ENCODE measurements at regions not wholly inside any gene's neighbourhood (a gene's known extent, or its start where the extent isn't known, plus 50 kb on each side); places are given as distances from the start of the nearest gene placed in this dataset.

GRCh38 chr18:41395695-41396094, 559.3 kb upstream of the PIK3C3 start:
- Histone ChIP-seq H3K27me3 (ENCODE audit: control insufficient read depth in 1 of 2, insufficient read depth in 2 of 2, low read length in 2 of 2) (no peaks in the 10 kb centered on the region), H3K9me3 (ENCODE audit: control insufficient read depth in 2 of 2, insufficient read depth in 1 of 2, low read depth in 1 of 2, low read length in 1 of 2) (no peaks in the 10 kb centered on the region), H3K36me3 (ENCODE audit: control insufficient read depth in 2 of 2, insufficient read depth in 2 of 2, low read length in 1 of 2) (no peaks in the 10 kb centered on the region), H3K4me1 (ENCODE audit: control insufficient read depth in 2 of 2, insufficient read depth in 2 of 2, low read length in 1 of 2) (no peaks in the 10 kb centered on the region), H3K4me3 (ENCODE audit: low read depth in 1 of 2, low read length in 2 of 2) (no peak overlapping the region), H3K27ac (ENCODE audit: low read depth in 2 of 2, low read length in 1 of 2) (no peak overlapping the region)
- WGBS, 2 donors = 91 to 94% methylated on average over 1 of the region's 1 CpG

GRCh38 chr18:41391616-41392595, 563.1 kb upstream of the PIK3C3 start:
- no peaks in the 10 kb centered on the region for H3K36me3 ChIP-seq (ENCODE audit: control insufficient read depth in 2 of 2, insufficient read depth in 2 of 2, low read length in 1 of 2)
- no peak overlapping the region for H3K4me3 ChIP-seq (ENCODE audit: low read depth in 1 of 2, low read length in 2 of 2)
- no peak overlapping the region for H3K27ac ChIP-seq (ENCODE audit: low read depth in 2 of 2, low read length in 1 of 2)
- no peaks in the 10 kb centered on the region for H3K4me1 ChIP-seq (ENCODE audit: control insufficient read depth in 2 of 2, insufficient read depth in 2 of 2, low read length in 1 of 2)
- WGBS, 2 donors = 8 to 9% methylated on average over 12 of the region's 12 CpGs
- no peaks in the 10 kb centered on the region for H3K27me3 ChIP-seq (ENCODE audit: control insufficient read depth in 1 of 2, insufficient read depth in 2 of 2, low read length in 2 of 2)
- no peaks in the 10 kb centered on the region for H3K9me3 ChIP-seq (ENCODE audit: control insufficient read depth in 2 of 2, insufficient read depth in 1 of 2, low read depth in 1 of 2, low read length in 1 of 2)

GRCh38 chr18:41390309-41390708, 564.7 kb upstream of the PIK3C3 start:
- Histone ChIP-seq H3K27me3 (ENCODE audit: control insufficient read depth in 1 of 2, insufficient read depth in 2 of 2, low read length in 2 of 2) (no peaks in the 10 kb centered on the region), H3K36me3 (ENCODE audit: control insufficient read depth in 2 of 2, insufficient read depth in 2 of 2, low read length in 1 of 2) (no peaks in the 10 kb centered on the region), H3K9me3 (ENCODE audit: control insufficient read depth in 2 of 2, insufficient read depth in 1 of 2, low read depth in 1 of 2, low read length in 1 of 2) (no peaks in the 10 kb centered on the region), H3K27ac (ENCODE audit: low read depth in 2 of 2, low read length in 1 of 2) (no peak overlapping the region), H3K4me1 (ENCODE audit: control insufficient read depth in 2 of 2, insufficient read depth in 2 of 2, low read length in 1 of 2) (no peaks in the 10 kb centered on the region), H3K4me3 (ENCODE audit: low read depth in 1 of 2, low read length in 2 of 2) (no peak overlapping the region)
- 42 to 63% methylated on average over 9 of the region's 9 CpGs for WGBS, 2 donors

- 19 to 30% methylated on average over 5 of the region's 5 CpGs for WGBS, 2 donors
- Histone ChIP-seq H3K4me3 (ENCODE audit: low read depth in 1 of 2, low read length in 2 of 2) (no peak overlapping the region), H3K36me3 (ENCODE audit: control insufficient read depth in 2 of 2, insufficient read depth in 2 of 2, low read length in 1 of 2) (no peaks in the 10 kb centered on the region), H3K4me1 (ENCODE audit: control insufficient read depth in 2 of 2, insufficient read depth in 2 of 2, low read length in 1 of 2) (no peaks in the 10 kb centered on the region), H3K27ac (ENCODE audit: low read depth in 2 of 2, low read length in 1 of 2) (no peak overlapping the region), H3K9me3 (ENCODE audit: control insufficient read depth in 2 of 2, insufficient read depth in 1 of 2, low read depth in 1 of 2, low read length in 1 of 2) (no peaks in the 10 kb centered on the region), H3K27me3 (ENCODE audit: control insufficient read depth in 1 of 2, insufficient read depth in 2 of 2, low read length in 2 of 2) (no peaks in the 10 kb centered on the region)
Observed at GRCh38 chr18:41378598-41378997, 576.4 kb upstream of the PIK3C3 start.

- Histone ChIP-seq H3K27me3 (ENCODE audit: control insufficient read depth in 1 of 2, insufficient read depth in 2 of 2, low read length in 2 of 2) (no peaks in the 10 kb centered on the region), H3K27ac (ENCODE audit: low read depth in 2 of 2, low read length in 1 of 2) (no peak overlapping the region), H3K36me3 (ENCODE audit: control insufficient read depth in 2 of 2, insufficient read depth in 2 of 2, low read length in 1 of 2) (no peaks in the 10 kb centered on the region), H3K4me1 (ENCODE audit: control insufficient read depth in 2 of 2, insufficient read depth in 2 of 2, low read length in 1 of 2) (no peaks in the 10 kb centered on the region), H3K9me3 (ENCODE audit: control insufficient read depth in 2 of 2, insufficient read depth in 1 of 2, low read depth in 1 of 2, low read length in 1 of 2) (no peaks in the 10 kb centered on the region), H3K4me3 (ENCODE audit: low read depth in 1 of 2, low read length in 2 of 2) (no peak overlapping the region)
Observed at GRCh38 chr18:41373612-41374011, 581.4 kb upstream of the PIK3C3 start.

- 78 to 87% methylated on average over 10 of the region's 10 CpGs for WGBS, 2 donors
- no peaks in the 10 kb centered on the region for H3K9me3 ChIP-seq (ENCODE audit: control insufficient read depth in 2 of 2, insufficient read depth in 1 of 2, low read depth in 1 of 2, low read length in 1 of 2)
- H3K27ac ChIP-seq (ENCODE audit: low read depth in 2 of 2, low read length in 1 of 2) = no peak overlapping the region
- no peaks in the 10 kb centered on the region for H3K4me1 ChIP-seq (ENCODE audit: control insufficient read depth in 2 of 2, insufficient read depth in 2 of 2, low read length in 1 of 2)
- no peaks in the 10 kb centered on the region for H3K36me3 ChIP-seq (ENCODE audit: control insufficient read depth in 2 of 2, insufficient read depth in 2 of 2, low read length in 1 of 2)
- H3K27me3 ChIP-seq (ENCODE audit: control insufficient read depth in 1 of 2, insufficient read depth in 2 of 2, low read length in 2 of 2) = no peaks in the 10 kb centered on the region
- H3K4me3 ChIP-seq (ENCODE audit: low read depth in 1 of 2, low read length in 2 of 2) = no peak overlapping the region
Observed at GRCh38 chr18:41372046-41372665, 582.9 kb upstream of the PIK3C3 start.

- H3K9me3 ChIP-seq (ENCODE audit: control insufficient read depth in 2 of 2, insufficient read depth in 1 of 2, low read depth in 1 of 2, low read length in 1 of 2) = no peaks in the 10 kb centered on the region
- H3K27me3 ChIP-seq (ENCODE audit: control insufficient read depth in 1 of 2, insufficient read depth in 2 of 2, low read length in 2 of 2) = no peaks in the 10 kb centered on the region
- no peak overlapping the region for H3K4me3 ChIP-seq (ENCODE audit: low read depth in 1 of 2, low read length in 2 of 2)
- no peak overlapping the region for H3K27ac ChIP-seq (ENCODE audit: low read depth in 2 of 2, low read length in 1 of 2)
- no peaks in the 10 kb centered on the region for H3K36me3 ChIP-seq (ENCODE audit: control insufficient read depth in 2 of 2, insufficient read depth in 2 of 2, low read length in 1 of 2)
- no peaks in the 10 kb centered on the region for H3K4me1 ChIP-seq (ENCODE audit: control insufficient read depth in 2 of 2, insufficient read depth in 2 of 2, low read length in 1 of 2)
- WGBS, 2 donors = 64 to 65% methylated on average over 5 of the region's 5 CpGs
Observed at GRCh38 chr18:41371156-41372045, 583.6 kb upstream of the PIK3C3 start.

GRCh38 chr18:41370740-41371139, 584.3 kb upstream of the PIK3C3 start:
- Histone ChIP-seq H3K27me3 (ENCODE audit: control insufficient read depth in 1 of 2, insufficient read depth in 2 of 2, low read length in 2 of 2) (no peaks in the 10 kb centered on the region), H3K9me3 (ENCODE audit: control insufficient read depth in 2 of 2, insufficient read depth in 1 of 2, low read depth in 1 of 2, low read length in 1 of 2) (no peaks in the 10 kb centered on the region), H3K27ac (ENCODE audit: low read depth in 2 of 2, low read length in 1 of 2) (no peak overlapping the region), H3K36me3 (ENCODE audit: control insufficient read depth in 2 of 2, insufficient read depth in 2 of 2, low read length in 1 of 2) (no peaks in the 10 kb centered on the region), H3K4me1 (ENCODE audit: control insufficient read depth in 2 of 2, insufficient read depth in 2 of 2, low read length in 1 of 2) (no peaks in the 10 kb centered on the region), H3K4me3 (ENCODE audit: low read depth in 1 of 2, low read length in 2 of 2) (no peak overlapping the region)
- 46 to 69% methylated on average over 4 of the region's 4 CpGs for WGBS, 2 donors

- Histone ChIP-seq H3K9me3 (ENCODE audit: control insufficient read depth in 2 of 2, insufficient read depth in 1 of 2, low read depth in 1 of 2, low read length in 1 of 2) (peaks cover 2 to 3% of the 10 kb centered on the region in 2 donors), H3K4me3 (ENCODE audit: low read depth in 1 of 2, low read length in 2 of 2) (no peak overlapping the region), H3K36me3 (ENCODE audit: control insufficient read depth in 2 of 2, insufficient read depth in 2 of 2, low read length in 1 of 2) (no peaks in the 10 kb centered on the region), H3K4me1 (ENCODE audit: control insufficient read depth in 2 of 2, insufficient read depth in 2 of 2, low read length in 1 of 2) (no peaks in the 10 kb centered on the region), H3K27me3 (ENCODE audit: control insufficient read depth in 1 of 2, insufficient read depth in 2 of 2, low read length in 2 of 2) (no peaks in the 10 kb centered on the region), H3K27ac (ENCODE audit: low read depth in 2 of 2, low read length in 1 of 2) (no peak overlapping the region)
- WGBS, 2 donors = 73 to 79% methylated on average over 2 of the region's 2 CpGs
Observed at GRCh38 chr18:41357708-41358107, 597.3 kb upstream of the PIK3C3 start.

All from esophagus (tissue), 2 donors.